Fibroblast of lung (primary cell): ENCODE measurements at regions not wholly inside any gene's neighbourhood (a gene's known extent, or its start where the extent isn't known, plus 50 kb on each side); places are given as distances from the start of the nearest gene placed in this dataset.

Source experiments
- DNase-seq, 2 donors: peaks; one replicate each; pipeline versions ENCODE4 v3.0.0 to v3.0.0-alpha.2; 2010; ENCODE audit warnings: low read depth in 2 of 2
- H2AFZ ChIP-seq: 2 replicates; pipeline ENCODE4 v1.5.1; 2012; ENCODE audit warnings: low read length, control low read depth, inconsistent platforms
- H3K27ac ChIP-seq: 2 replicates; pipeline ENCODE4 v1.5.1; 2011; ENCODE audit warnings: low read length, control low read depth; ENCODE audit not compliant: insufficient read depth
- H3K27me3 ChIP-seq: 2 replicates; pipeline ENCODE4 v1.5.1; 2011; ENCODE audit warnings: mild to moderate bottlenecking, low read length; ENCODE audit not compliant: control insufficient read depth, insufficient read depth
- H3K36me3 ChIP-seq: 2 replicates; pipeline ENCODE4 v1.5.1; 2011; ENCODE audit warnings: low read length; ENCODE audit not compliant: control insufficient read depth, insufficient read depth
- H3K4me1 ChIP-seq: 2 replicates; pipeline ENCODE4 v1.5.1; 2011; ENCODE audit warnings: low read length; ENCODE audit not compliant: control insufficient read depth, insufficient read depth; ENCODE audit errors: extremely low read depth
- H3K4me2 ChIP-seq: 2 replicates; pipeline ENCODE4 v1.5.1; 2011; ENCODE audit warnings: low read length, control low read depth; ENCODE audit not compliant: insufficient read depth; ENCODE audit errors: extremely low read depth
- H3K4me3 ChIP-seq, 4 experiments: fragments of 200-600 bp in 1 of 4; sonication (generic) in 1 of 4; replicated peaks in 1 of 4; 2 replicates each; pipeline ENCODE4 v1.5.1; 2011 to 2016; ENCODE audit warnings: low read length in 4 of 4, low read depth in 3 of 4, mild to moderate bottlenecking in 3 of 4, control low read depth in 2 of 4, inconsistent platforms in 1 of 4, mixed read lengths in 1 of 4; ENCODE audit not compliant: insufficient read depth in 1 of 4; ENCODE audit errors: control extremely low read depth in 1 of 4
- H3K79me2 ChIP-seq: 2 replicates; pipeline ENCODE4 v1.5.1; 2012; ENCODE audit warnings: mild to moderate bottlenecking, low read length, inconsistent platforms; ENCODE audit not compliant: control insufficient read depth, insufficient read depth
- H3K9ac ChIP-seq: 2 replicates; pipeline ENCODE4 v1.5.1; 2011; ENCODE audit warnings: mild to moderate bottlenecking, low read length, control low read depth; ENCODE audit not compliant: insufficient read depth
- H3K9me3 ChIP-seq: 2 replicates; pipeline ENCODE4 v1.5.1; 2012; ENCODE audit warnings: low read depth, low read length; ENCODE audit not compliant: control insufficient read depth, insufficient read depth
- H4K20me1 ChIP-seq: 2 replicates; pipeline ENCODE4 v1.5.1; 2011; ENCODE audit warnings: low read length; ENCODE audit not compliant: control insufficient read depth, insufficient read depth; ENCODE audit errors: extremely low read depth
- EZH2 ChIP-seq: IDR thresholded peaks from 2 replicates; pipeline ENCODE4 v1.5.1; 2012; ENCODE audit warnings: low read length, control low read depth, mild to moderate bottlenecking; ENCODE audit errors: missing control alignments
- TF ChIP-seq, protein P1 (sequence below), 2 donors: IDR thresholded peaks in 1 of 2; conservative IDR thresholded peaks in 1 of 2; 1 replicate in 1 of 2; 2 replicates in 1 of 2; pipeline ENCODE4 v1.5.1; 2011 to 2012; ENCODE audit warnings: low read length in 2 of 2, control low read depth in 1 of 2, inconsistent platforms in 1 of 2, low read depth in 1 of 2, mild to moderate bottlenecking in 1 of 2

DNA sequence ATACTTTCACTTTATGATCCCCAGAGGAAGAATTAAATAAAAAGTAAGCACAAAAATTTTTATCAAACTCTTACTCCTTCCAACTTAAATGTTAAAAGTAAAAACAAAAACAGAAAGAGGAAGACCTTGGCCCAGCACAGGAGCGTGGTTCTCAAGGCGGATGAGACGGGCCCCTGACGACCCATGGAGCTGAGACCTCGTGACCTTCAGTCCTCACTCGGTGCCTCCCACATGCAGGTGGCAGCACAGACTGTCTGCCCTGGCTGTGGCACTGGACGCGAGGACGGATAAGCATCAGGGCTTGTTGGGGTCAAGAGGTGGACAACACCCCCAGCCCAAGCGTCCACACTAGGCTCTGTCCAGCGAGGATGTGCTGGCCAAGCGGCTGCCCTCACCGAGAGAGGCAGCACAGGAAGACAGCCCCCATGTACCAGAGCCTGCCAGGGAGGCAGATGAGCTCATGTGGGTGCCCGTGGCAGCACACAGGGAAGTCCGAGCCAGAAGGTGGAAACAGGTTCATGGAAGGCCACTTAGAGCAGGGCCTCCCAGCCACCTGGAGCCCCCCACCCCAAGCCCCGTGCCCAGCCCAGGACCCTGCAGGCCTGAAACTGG, 1389.8 kb downstream of the TBC1D22A start:
- Histone ChIP-seq H3K79me2 (no peaks in the 10 kb centered on the region), H3K4me1 (no peaks in the 10 kb centered on the region), H3K27ac (no peak overlapping the region), H3K4me3 (no peak overlapping the region), H3K9me3 (no peaks in the 10 kb centered on the region), H3K27me3 (no peaks in the 10 kb centered on the region), H3K9ac (no peak overlapping the region), H2AFZ (no peak overlapping the region), H3K36me3 (no peaks in the 10 kb centered on the region), H3K4me2 (no peak overlapping the region), H4K20me1 (no peaks in the 10 kb centered on the region)
- TF ChIP-seq, protein P1, sequence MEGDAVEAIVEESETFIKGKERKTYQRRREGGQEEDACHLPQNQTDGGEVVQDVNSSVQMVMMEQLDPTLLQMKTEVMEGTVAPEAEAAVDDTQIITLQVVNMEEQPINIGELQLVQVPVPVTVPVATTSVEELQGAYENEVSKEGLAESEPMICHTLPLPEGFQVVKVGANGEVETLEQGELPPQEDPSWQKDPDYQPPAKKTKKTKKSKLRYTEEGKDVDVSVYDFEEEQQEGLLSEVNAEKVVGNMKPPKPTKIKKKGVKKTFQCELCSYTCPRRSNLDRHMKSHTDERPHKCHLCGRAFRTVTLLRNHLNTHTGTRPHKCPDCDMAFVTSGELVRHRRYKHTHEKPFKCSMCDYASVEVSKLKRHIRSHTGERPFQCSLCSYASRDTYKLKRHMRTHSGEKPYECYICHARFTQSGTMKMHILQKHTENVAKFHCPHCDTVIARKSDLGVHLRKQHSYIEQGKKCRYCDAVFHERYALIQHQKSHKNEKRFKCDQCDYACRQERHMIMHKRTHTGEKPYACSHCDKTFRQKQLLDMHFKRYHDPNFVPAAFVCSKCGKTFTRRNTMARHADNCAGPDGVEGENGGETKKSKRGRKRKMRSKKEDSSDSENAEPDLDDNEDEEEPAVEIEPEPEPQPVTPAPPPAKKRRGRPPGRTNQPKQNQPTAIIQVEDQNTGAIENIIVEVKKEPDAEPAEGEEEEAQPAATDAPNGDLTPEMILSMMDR (conservative IDR thresholded peaks at IDR 0.05 in 1 of 2, IDR thresholded peaks at IDR 0.05 in 1 of 2; ENCODE audit: low read depth in 1 of 2, low read length in 2 of 2): no peak
- TF ChIP-seq EZH2: no peak
- no peak for DNase-seq

DNA sequence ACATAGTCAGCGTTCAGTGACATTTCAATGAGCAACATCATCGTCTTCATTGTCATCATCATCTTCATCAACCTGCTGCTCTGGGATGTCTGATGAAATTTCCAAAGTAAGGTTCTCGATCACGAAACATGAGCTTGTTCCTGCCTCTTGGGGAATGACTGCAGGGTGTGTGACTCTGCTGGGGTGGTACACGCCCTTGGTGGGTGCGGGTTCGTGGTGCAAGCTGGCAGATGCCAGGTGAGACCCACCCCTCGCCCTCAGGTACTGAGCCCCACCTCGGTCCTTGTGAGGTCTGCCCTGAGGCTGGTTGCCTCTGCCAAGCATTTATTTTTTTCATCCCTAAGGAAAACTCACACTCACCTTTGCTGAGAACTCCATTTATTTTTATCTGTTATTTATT, 1389.2 kb downstream of the TBC1D22A start:
- no peak overlapping the region for H3K27ac ChIP-seq
- no peak for TF ChIP-seq EZH2
- TF ChIP-seq, protein P1 (conservative IDR thresholded peaks at IDR 0.05 in 1 of 2, IDR thresholded peaks at IDR 0.05 in 1 of 2; ENCODE audit: low read depth in 1 of 2, low read length in 2 of 2): no peak

DNA sequence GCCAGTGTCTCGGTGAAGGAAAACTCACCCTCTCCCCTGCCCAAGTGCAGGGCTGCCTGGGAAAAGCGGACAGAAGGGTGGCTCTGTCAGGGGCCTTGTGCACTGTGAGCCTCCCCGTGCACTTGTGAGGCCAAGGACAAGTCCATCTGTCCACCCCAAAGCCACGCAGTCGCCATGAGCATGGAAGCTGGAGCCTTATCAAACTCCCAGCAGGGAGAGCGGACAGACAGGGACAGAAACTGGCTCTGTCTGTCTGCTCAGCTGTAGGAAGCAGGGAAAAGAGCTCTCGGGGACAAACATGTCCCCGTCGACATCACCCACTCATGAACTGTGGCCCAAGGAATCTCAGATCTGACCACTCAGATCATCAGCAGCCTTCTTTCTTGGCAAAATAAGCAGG, 1385.4 kb downstream of the TBC1D22A start:
- Histone ChIP-seq H3K36me3 (no peaks in the 10 kb centered on the region), H3K9ac (no peak overlapping the region), H3K4me3 (no peak overlapping the region), H3K27ac (no peak overlapping the region), H3K9me3 (no peaks in the 10 kb centered on the region), H4K20me1 (no peaks in the 10 kb centered on the region), H2AFZ (no peak overlapping the region), H3K79me2 (no peaks in the 10 kb centered on the region), H3K4me1 (no peaks in the 10 kb centered on the region), H3K27me3 (no peaks in the 10 kb centered on the region), H3K4me2 (no peak overlapping the region)
- DNase-seq: no peak
- no peak for TF ChIP-seq EZH2
- TF ChIP-seq, protein P1 (conservative IDR thresholded peaks at IDR 0.05 in 1 of 2, IDR thresholded peaks at IDR 0.05 in 1 of 2; ENCODE audit: low read depth in 1 of 2, low read length in 2 of 2): no peak

More for the DNA sequence above, 1389.2 kb downstream of the TBC1D22A start:
- Histone ChIP-seq H3K27me3 (no peaks in the 10 kb centered on the region), H3K79me2 (no peaks in the 10 kb centered on the region), H3K9me3 (no peaks in the 10 kb centered on the region), H3K9ac (no peak overlapping the region), H4K20me1 (no peaks in the 10 kb centered on the region), H2AFZ (no peak overlapping the region), H3K4me3 (no peak overlapping the region), H3K4me1 (no peaks in the 10 kb centered on the region), H3K36me3 (no peaks in the 10 kb centered on the region), H3K4me2 (no peak overlapping the region)
- DNase-seq: no peak
